ENCODE measurements at regions not wholly inside any gene's neighbourhood (a gene's known extent, or its start where the extent isn't known, plus 50 kb on each side); places are given as distances from the start of the nearest gene placed in this dataset.

GRCh38 chr2:134146620-134147019 lies 107.3 kb upstream of the MGAT5 start:
- TF ChIP-seq EZH2 (IDR thresholded peaks at IDR 0.05), result no peak
- TF ChIP-seq POLR2AphosphoS5 (IDR thresholded peaks at IDR 0.05; ENCODE audit: low read depth, low read length), result no peak
- no peak for TF ChIP-seq ZBTB33 (IDR thresholded peaks at IDR 0.05; ENCODE audit: extremely low read depth, insufficient replicate concordance, low read length)
